ENCODE measurements at regions not wholly inside any gene's neighbourhood (a gene's known extent, or its start where the extent isn't known, plus 50 kb on each side); places are given as distances from the start of the nearest gene placed in this dataset.

DNA sequence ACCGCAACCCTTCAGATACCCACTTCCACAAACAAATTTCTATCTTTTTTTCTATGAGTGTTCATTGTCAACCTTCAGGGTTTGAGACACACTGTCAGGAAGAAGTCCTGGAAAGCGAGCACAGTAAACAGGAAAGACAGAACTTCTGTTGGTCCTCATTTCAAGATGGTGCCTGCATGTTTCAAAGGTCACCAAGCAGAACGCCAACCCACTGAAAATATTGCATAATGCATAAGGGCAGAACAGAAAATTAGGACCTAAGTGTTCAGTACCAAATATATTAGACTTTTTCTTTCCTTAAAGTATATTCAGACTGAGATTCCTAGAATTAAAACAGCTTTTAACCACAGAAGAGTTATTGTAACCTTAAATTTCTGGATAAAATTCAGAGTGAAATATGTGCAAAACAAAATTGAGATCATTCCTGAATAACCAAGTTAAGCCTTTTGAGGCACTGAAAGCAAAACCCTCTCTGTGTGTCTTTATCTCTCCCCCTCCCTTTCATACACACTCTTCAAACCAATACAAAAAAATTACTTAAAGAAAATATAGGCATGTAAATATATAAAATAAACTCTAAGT is 387.8 kb upstream of the THBS1 start:
- no peak for DNase-seq

DNA sequence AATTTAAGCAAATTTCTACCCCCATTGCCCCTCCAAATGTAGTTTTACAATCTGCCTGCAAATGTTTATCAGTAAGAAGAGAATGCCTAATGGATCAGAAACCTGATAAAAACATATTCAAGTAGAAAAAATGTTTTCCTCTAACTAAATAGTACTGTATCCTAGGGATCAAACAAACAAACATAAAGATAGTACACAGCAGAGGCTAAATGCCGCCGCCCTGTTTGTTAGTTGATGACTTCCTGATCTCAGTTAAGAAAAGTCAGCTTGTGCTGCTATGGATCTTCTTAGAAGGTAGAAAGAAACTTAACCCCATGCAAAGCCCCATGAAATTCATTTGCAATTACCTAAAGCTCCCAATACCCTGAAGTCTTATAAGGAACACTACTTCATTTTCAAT is 387.3 kb upstream of the THBS1 start:
- DNase-seq, result no peak

DNA sequence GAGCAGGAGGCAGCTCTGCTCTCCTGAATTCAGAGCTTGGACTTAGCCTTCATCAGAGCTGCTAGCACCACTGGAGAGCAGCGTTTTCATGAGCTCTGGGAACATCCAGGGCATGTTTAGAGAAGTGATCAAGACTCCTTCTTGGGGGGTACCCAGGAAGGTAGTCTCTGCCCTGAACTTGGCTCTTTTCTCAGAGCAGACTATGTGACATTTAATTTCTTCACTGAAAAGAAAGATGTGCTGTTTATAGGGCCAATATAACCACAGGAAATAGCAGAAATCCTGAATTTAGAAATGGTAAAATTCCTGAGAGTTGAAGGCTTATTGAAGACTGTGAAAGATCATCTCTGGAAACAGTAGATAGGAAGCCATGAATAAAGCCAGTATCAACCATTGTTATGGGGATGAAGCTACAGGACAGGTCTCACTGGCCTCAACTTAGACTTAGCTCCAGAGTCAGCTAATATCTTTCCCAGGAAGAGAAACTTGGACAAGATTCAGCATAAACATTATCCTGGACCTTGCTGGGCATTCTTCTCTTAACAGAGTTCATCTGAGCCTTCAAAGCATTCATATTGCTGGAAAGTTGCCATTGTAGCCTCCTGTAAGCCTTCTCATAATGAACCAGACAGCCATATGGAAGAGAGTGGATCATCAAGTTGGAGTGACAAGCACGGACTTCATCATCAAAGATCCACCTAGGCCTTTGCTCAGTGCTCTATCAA is 386.6 kb upstream of the THBS1 start:
- no peak for DNase-seq

DNA sequence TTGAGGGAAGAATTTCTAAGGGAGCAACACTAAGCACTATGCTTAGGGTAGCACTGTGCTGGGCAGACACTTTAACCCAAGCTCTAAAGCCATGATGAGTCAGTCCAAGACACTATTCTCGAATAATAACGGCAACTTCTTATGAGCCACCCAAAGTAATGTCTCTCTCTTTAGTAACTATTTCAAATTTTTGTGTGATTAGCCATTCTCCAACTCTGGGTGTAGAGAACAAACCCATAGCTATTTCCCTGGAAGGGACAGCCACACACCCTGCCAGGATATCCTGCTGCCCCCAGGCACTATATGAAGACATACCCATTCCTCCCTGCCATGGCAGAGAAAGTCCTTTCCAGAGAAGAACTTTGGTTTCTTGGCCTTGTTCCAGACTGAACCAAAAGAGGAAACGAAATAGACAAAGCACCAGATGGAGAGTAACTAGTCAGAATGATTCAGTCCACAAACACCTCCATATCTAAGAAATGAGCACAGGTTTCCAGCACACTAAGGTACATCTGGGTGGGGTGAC is 384.9 kb upstream of the THBS1 start:
- no peak for DNase-seq

DNA sequence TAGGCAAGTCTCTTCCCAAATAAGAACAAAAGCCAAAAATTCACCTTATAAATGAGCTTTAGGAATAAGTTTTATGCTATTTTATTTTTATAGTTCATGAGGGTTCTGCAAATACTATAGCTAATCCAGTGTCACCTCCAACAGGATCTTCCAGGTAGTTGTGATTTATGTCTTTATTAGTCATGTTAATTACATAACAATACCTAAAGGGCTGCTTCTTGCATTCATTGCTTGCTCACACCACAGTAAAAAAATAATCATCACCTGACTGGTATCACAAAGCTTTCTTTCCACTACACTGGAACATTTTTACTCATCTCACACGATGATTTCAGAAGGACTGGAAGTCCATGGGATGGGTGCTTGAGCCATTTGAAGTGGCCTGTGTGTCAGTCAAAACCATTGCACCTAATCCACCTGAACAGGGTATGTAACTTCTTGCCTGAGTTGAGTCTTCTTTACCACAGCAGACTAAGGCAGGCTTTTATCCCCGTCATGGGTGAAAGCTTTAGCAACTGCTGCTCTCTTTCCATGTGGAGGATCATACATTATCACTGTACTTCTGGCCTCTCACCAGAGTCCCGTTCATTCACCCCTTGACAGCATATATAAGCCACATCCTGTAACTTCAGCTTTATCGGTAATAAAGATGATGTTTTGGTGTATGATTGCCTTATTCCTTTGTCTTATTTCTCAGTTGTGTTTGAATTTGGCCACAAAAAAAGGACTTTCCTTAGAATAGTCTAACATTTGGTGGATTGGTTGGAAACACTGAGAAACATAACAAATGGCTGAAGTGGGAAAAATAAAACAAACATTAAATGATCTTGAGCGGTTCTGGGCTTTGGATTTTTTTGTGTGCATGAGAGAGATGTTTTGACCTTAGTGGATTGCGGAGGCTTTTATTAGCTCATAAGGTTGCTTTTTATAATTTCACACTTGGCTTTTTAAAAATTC is 382.6 kb upstream of the THBS1 start:
- no peak for DNase-seq

DNA sequence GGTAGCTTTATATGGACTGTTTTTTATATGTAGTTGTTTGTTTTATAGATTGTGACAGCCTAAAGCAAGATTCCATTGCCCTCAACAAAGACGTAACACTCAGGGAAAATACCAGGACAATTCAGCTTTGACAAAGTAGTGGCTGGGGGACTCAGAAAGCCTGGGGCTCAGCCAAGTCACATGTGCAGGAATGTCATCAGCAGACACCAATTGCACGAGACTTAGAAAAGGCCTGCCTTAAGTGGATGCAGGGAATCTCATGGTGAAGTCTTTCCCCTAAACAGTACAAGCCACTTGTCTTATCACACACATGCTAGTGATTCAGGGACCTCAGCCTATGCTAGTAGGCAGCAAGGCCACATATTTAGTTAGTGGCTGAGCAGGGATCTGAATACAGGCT is 381.8 kb upstream of the THBS1 start:
- no peak for DNase-seq

DNA sequence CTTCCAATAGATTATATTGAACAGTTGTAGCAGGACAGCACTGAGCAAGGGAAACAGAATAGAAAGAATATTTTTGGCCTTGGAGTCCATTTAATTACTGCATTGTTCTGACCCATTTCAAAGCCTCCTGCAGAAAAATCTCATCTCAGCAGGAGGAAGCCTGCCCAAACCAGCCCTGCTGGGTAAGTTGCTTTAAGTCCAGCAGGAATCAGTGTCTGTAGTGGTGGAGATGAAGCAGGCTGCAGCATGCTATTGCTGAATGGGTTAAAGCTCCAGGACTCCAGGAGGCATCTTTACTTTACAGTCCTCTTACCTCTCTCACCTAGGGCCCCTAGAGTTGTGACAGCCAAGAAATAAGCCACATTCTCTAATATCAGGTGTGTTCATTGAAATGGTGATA is 380.3 kb upstream of the THBS1 start:
- DNase-seq, result no peak

DNA sequence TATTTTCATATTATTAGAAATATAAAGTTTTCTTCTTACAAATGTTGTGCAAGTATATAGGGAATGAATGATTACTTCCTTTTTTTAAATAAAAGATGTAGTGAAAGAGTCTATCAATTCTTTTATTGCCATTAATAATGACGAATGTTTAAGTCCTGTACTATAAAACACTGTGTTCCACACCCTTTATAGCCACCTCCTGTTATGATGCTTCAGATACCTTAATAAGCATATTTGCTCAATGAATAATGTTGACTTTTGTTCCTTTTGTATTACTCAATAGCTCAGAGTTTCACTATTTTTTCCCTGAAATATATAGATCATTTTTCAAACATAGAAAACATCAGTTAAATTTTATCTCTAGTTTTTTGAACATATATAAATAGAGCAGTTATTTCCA is 378.2 kb upstream of the THBS1 start:
- no peak for DNase-seq

DNA sequence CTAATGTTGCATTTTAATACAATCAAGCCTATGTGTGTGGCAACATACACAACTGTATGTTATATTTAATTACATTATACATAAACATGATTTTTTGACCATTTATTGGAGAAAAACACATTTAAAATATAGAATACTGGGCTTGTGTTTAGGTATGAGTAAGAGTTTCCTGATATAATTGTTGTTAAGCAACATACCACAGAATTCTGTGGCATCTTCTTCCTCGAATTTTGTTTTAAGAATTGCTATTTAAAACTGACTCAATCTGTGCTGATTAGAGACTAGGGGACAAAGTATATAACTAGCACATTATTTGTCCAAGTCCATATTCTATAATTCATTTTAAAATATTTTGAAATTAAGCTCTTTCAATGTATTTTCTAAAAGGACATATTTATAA is 376.8 kb upstream of the THBS1 start:
- no peak for DNase-seq

DNA sequence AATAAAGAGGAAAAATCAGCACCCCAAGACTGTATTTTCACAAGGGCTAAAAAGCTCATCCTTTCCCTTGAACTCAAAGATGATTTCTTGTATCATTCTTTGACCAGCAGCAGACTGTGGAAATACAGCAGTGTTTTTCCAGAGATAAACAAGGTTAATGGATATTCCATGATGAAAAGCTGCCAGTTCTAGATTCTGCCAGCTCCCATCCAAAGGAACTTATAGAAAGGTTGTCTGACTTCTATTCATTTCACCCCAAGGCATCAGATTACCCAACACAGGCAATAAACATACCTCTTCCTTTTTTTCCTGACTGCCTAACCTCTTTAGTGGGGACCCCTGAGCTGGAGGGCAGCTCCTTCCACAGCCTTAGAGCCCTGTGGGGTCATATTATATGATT is 375.8 kb upstream of the THBS1 start:
- DNase-seq, result no peak

DNA sequence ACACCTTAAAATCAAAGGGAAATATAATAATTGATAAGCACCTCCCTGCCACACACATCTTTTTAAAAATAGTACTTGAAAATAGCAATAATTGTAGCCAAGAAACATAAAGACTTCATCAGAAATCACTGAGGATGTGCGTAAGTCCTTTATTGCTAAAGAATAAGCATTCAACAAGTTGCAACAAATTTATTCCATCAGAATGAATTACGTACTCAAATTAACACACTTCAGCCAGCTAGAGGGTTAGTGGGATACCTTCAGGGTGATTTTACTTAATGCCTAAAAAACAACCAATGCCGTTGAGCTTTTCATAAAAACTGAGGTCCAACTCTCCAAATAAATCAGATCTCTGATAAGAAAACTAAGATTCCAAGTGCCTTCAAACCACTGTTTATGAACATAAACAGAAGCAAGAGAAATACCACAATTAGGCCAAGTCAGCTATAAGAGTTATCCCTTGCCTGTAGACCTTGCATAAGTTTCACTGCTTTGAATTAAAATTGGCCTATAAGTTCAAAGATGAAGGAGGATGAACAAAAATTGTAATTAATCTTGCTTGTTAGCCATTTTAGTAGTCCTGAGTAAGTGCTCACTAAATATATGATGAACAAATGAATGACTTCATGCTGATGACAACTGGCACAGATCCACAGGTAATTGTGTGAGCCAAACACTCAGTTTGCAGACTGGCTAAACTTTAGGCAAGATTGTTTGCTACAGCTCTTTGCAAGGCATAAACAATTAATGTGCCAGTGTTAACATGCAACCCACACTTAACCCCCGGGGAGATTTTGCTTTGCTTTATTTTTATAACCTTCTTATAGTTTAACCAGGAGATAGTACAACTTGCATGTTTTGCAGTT is 375.1 kb upstream of the THBS1 start:
- no peak for DNase-seq

DNA sequence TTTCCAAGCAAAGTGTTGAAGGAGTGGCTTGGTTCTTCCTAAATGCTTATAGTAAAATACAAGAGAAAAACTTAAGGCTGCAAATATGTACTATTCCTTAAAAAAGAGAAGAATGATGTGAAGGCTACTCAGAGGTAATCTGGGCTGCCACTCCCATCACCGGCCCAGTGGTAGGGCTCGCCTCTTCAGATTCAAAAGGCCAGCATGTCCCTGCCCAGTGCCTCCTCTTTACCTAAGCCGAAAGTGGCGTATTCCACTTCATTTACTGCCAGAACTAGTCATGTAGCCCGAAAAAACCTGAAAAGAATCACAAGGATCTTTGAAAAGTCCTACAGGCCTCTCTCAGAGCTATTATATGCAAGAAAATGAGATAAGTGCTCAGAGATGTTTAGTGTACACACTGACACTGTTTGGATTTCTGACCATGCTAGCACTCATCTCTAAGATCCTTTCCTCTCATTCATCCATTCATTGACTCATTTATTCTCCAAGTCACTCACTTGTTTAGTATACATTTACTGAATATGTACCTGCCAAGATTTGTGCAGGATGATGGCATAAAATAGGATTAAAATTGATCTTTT is 373.3 kb upstream of the THBS1 start:
- DNase-seq, result no peak

DNA sequence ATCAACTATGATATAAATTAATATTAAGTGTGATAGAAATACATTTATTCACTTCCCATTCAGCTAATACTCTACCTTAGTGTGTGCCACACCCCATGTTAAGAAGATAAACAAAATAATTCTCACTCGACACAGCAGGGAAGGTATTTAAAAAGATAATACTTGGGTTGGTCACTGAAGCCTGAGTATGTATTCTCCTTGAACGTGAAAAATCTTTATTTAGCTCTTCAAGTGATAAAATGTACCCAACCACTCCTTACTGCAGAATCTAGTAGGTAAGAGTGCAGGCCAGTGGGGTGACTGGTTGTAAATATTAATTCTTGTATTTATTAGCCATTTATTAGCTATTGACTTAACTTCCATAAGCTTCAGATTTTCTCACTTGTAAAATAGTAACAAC is 372.7 kb upstream of the THBS1 start:
- no peak for DNase-seq

DNA sequence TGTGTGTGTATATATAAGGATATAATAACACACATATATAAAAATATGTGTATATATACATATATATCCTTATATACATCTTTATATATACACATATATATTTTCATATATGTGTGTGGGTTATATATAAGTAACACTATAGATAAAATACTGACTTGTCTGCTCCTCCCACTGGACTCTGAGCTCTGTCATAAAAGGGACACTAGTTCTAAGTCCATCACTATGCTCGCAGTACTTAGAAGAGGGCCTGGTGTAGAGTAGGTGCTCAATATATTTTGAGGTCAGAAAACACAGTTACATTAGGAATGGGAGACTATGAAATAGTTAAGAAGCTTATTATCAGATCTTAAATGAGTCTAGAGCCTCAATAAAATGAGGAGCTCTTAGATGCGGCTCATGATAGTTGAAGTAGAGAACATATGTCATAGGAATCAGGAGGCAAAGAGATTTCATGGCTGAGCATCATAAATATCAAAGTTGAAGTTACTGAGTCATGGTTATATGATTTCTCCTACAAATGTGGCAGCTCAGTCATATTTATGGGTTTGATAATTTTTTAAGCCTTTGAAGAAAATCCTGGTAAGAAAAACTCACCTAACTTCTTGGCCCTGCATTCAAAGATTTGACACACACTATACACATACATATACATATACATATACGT is 371.2 kb upstream of the THBS1 start:
- DNase-seq, result no peak

DNA sequence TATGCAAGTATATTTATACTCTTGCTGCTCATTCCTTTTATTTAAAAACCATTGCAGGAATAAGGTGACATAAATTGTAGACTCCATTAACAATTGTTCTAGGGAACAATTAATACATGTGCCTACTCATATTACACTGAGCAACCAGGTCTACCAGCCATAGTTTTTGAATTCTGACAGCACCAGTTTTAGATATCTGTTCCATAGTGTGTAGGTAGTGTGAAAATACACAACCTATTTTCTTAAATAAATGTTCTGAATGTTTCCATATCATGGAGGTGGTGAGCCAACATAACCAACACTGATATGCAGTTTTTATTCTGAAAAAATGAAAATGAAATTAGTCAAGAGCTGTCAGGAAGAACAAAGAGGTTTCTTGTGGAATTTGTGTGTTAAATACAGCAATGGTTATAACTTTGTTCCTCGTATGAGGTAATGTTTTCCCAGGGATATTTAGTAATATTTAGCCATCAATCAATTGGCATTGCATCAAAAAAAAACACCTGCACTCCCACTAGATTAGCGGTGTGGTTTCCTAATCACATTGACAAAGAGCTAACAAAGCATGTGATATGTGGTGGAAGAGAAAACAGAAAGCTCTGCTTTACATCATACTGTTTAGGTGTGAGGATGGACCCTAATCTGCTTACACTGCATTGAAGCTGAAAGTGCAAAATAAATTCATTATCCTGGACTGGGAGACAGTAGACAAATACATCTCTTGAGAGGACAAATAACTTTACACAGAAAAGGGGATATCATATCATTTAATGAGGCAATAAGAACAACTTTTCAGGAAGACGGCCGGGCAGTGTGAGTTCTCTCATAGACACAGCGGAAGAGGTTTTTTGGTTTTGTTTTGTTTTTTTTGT is 369.5 kb upstream of the THBS1 start:
- DNase-seq, result no peak

DNA sequence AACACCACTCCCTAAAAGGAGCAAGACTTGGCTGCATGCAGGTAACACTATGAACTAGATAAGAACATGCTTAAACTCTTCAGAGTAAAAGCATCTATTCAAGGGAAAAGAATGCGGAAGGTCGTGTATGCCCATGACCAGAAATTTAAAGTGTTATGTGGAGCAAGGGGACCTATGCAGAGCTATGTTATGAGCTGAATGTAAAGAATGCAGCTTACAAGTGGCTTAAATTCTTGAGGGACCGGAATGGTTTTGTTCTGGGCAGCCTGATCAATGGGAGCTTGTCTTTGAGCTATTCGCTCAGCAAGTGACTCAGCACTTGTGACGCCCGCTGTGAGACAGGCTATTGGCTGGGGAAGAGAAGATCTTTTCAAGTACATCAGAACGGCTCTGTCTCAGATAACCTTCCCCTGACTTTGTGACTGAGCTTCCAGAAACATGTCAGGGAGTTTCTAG is 367.5 kb upstream of the THBS1 start:
- DNase-seq, result no peak

DNA sequence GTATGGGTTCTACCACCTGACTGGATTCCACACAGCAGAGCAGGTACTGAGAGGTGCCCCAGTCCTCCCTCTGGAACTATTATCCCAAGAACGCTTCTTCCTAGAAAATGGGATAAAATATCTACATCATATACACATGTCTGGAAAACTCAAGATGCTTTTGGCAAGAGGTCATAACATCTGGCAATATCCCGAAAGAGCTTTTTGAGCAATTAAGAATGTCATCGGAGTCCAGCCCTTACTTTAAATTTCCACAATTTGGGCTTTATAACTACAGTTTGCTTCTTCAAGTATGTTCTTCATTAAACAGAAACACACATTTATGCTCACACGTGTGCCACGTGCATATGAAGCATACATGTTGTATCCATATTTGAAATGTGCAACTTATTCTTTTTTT is 365.9 kb upstream of the THBS1 start:
- no peak for DNase-seq

DNA sequence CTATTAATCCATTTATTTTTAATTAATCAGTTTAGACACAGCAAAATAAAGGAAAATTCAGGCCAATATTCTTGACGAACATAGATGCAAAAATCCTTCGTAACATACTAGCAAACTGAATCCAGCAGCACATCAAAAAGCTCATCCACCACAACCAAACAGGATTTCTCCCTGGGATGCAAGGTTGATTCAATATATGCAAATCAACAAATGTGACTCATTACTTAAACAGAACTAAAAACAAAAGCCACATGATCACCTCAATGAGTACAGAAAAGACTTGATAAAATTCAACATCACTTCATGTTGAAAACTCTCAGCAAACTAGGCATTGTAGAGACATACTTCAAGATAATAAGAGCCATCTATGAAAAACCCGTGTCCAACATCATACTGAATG is 364.1 kb upstream of the THBS1 start:
- no peak for DNase-seq

DNA sequence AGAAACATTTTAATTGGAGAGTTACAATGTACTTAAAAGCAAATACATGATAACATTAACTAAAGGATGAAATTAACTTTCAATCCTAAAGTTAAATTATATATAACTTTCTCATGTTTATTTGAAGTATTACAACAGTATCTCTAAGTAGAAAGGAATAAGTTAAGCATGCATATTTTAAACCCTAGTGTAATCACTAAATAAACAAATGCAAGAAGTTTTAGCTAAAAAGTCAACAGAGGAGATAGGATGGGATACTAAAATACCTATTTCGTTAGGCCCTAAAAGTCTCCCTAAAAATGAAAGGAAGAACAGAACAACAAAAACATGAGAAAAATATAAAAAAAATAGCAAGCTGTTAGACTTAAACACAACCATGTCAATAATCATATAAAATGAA is 361.3 kb upstream of the THBS1 start:
- DNase-seq, result no peak

DNA sequence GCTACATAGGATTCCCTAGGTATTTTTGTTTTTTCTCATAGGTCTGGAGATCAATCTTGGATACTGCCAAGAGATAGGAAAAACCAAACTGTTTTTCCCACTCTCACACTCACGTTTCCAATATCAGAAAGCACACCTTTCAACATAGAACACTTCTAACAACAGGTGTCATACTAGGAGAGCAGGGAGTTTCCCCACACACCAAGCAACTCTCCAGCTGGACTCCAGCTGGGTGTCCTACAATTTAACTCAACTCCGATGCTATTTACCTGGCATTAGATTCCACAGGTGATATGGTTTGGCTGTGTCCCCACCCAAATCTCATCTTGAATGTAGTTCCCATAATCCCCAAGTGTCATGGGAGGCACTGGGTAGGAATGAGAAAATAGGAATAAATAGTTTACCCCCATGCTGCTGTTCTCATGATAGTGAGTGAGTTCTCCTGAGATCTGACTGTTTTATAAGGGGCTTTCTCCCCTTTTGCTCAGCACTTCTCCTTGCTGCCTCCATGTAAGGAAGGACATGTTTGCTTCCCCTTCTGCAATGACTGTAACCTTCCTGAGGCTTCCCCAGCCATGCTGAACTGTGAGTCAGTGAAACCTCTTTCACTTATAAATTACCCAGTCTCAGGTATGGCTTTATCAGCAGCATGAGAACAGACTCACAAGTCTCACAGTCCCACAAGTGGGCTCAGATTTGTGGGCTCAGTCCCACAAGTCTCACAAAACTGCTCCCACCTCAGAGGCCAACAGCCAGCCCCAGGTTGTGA is 354.5 kb upstream of the THBS1 start:
- no peak for DNase-seq
